CD4-positive, alpha-beta memory T cell (primary cell): ENCODE measurements at regions not wholly inside any gene's neighbourhood (a gene's known extent, or its start where the extent isn't known, plus 50 kb on each side); places are given as distances from the start of the nearest gene placed in this dataset.

Experiments used
- CTCF ChIA-PET: fragments of 350-600 bp; sonication (Branson Sonifier 250); formaldehyde crosslinking; loops from one replicate; lab custom pipeline; 2021; ENCODE audit warnings: inconsistent platforms; ENCODE audit not compliant: partially characterized antibody; lab: Charles Lee
- POLR2A ChIA-PET: fragments of 350-600 bp; sonication (Branson Sonifier 250); formaldehyde crosslinking; loops from one replicate; lab custom pipeline; 2021; ENCODE audit not compliant: partially characterized antibody; lab: Charles Lee
- DNase-seq, 5 donors: peaks; one replicate each; pipeline versions ENCODE4 v3.0.0 to v3.0.0-alpha.2; 2020 to 2022; ENCODE audit warnings: mixed read lengths in 1 of 5
- H3K27ac ChIP-seq: one replicate; pipeline ENCODE4 v1.7.0; 2013; ENCODE audit warnings: low read depth, low read length
- H3K27me3 ChIP-seq: 2 replicates; pipeline ENCODE4 v1.7.0; 2013; ENCODE audit warnings: mild to moderate bottlenecking, low read length, moderate library complexity; ENCODE audit not compliant: insufficient read depth
- H3K36me3 ChIP-seq: 2 replicates; pipeline ENCODE4 v1.7.0; 2013; ENCODE audit warnings: mild to moderate bottlenecking, low read length, moderate library complexity; ENCODE audit not compliant: insufficient read depth
- H3K4me1 ChIP-seq: 2 replicates; pipeline ENCODE4 v1.7.0; 2013; ENCODE audit warnings: mild to moderate bottlenecking, low read length, moderate library complexity; ENCODE audit not compliant: insufficient read depth
- H3K4me3 ChIP-seq, 2 donors: one replicate each; pipeline ENCODE4 v1.7.0; 2013; ENCODE audit warnings: low read length in 2 of 2, mild to moderate bottlenecking in 1 of 2
- H3K9me3 ChIP-seq, 2 donors: one replicate each; pipeline ENCODE4 v1.7.0; 2013; ENCODE audit warnings: low read length in 2 of 2, control low read depth in 1 of 2; ENCODE audit not compliant: control insufficient read depth in 1 of 2
- H3K27ac Mint-ChIP-seq, 7 donors: one replicate each; pipeline ENCODE4 v1.8.0; 2020 to 2021; ENCODE audit warnings: mixed read lengths in 7 of 7, mild to moderate bottlenecking in 6 of 7, inconsistent platforms in 3 of 7, moderate library complexity in 3 of 7
- H3K27me3 Mint-ChIP-seq, 2 donors: one replicate each; pipeline ENCODE4 v1.8.0; 2020 to 2021; ENCODE audit warnings: mixed read lengths in 2 of 2
- H3K36me3 Mint-ChIP-seq, 2 donors: one replicate each; pipeline ENCODE4 v1.8.0; 2020 to 2021; ENCODE audit warnings: mixed read lengths in 2 of 2, inconsistent platforms in 1 of 2, mild to moderate bottlenecking in 1 of 2
- H3K4me1 Mint-ChIP-seq, 4 donors: one replicate each; pipeline ENCODE4 v1.8.0; 2020 to 2021; ENCODE audit warnings: mixed read lengths in 4 of 4, mild to moderate bottlenecking in 1 of 4
- H3K4me3 Mint-ChIP-seq, 8 donors: one replicate each; pipeline ENCODE4 v1.8.0; 2020 to 2021; ENCODE audit warnings: mixed read lengths in 8 of 8, mild to moderate bottlenecking in 7 of 8, moderate library complexity in 6 of 8, inconsistent platforms in 3 of 8
- H3K9me3 Mint-ChIP-seq, 8 donors: one replicate each; pipeline ENCODE4 v1.8.0; 2020 to 2021; ENCODE audit warnings: mixed read lengths in 8 of 8, mild to moderate bottlenecking in 5 of 8, inconsistent platforms in 3 of 8, moderate library complexity in 1 of 8
- intact Hi-C: fragments of 100-400 bp; cut with micrococcal nuclease; formaldehyde crosslinking; loops from one replicate; pipeline ENCODE4 v1.15.1; 2023

DNA sequence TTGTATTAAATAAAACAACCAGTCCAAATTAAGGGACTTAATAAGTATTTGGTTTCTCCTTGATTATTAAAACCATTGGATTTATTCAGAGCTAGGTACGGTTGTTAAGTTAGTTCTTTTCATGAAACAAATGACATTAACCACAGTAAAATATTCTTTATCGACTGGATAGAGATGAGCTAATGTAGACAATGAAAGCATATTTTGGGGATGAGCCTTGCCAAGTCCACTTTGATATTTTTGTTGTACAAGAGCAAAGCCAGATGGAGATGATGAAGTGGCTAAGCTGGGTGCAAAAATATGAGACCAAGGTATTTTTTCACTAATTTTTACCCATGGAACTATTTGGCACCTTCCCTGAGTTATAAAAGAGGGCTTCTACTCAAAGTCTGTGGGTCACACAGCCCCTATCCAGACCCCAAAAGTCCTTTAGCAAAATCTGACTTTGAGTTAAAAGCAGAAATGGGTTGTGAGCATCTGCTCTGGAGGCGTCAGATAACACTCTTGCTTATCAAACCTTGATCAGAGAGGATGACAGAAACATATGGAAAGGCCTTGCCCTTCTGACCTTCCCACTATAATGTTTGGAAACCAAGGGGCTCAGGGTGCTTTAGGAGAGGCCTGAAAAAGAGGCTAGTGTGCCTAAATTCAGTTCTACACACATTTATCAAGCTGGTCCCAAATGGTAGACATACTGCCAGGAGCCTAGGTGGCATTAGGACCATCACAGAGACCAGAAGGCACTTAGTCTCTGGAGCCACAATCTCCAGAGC is 456.8 kb downstream of the MTX2 start:
- CTCF ChIA-PET, result interaction anchor here (0.9 to 1.5 kb wide), 2 partner anchors 9 to 75 kb away, joined by 3 to 4 read pairs; no protein-coding TSS in a partner anchor
- DNase-seq, result no peak
- H3K4me3 Mint-ChIP-seq, result no peak overlapping the region
- no peak overlapping the region for H3K27ac ChIP-seq
- peaks cover 6 to 7% of the 10 kb centered on the region in 2 donors for H3K27me3 Mint-ChIP-seq
- no peaks in the 10 kb centered on the region for H3K4me1 ChIP-seq
- POLR2A ChIA-PET, result no interaction called here
- H3K4me1 Mint-ChIP-seq, result no peaks in the 10 kb centered on the region
- H3K36me3 ChIP-seq, result no peaks in the 10 kb centered on the region
- H3K36me3 Mint-ChIP-seq, result no peaks in the 10 kb centered on the region
- no peaks in the 10 kb centered on the region for H3K9me3 ChIP-seq
- intact Hi-C loops, result no loop called here
- H3K4me3 ChIP-seq, result no peak overlapping the region
- no peaks in the 10 kb centered on the region for H3K27me3 ChIP-seq
- H3K27ac Mint-ChIP-seq, result no peak overlapping the region
- H3K9me3 Mint-ChIP-seq, result peaks cover 0 to 2% (median 0%) of the 10 kb centered on the region in 8 donors

DNA sequence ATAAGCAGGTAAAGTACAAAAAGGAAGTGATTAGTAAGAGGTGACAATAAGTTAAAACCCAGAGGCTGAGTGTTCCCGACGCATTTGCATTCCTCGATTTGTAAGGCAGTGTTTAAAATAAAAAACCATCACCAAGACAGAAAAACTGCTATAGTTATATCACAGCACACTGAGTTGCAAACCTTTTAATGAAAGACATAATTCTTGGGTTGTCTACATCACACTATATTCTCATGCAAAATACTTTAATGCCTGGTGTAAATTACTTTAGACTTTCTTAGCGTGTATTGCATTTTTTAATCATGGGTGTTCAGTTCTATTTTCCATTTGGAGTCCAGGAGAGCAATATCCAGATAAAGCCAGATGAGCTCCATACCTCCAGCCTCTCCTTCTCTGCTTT is 458.5 kb downstream of the MTX2 start:
- no peaks in the 10 kb centered on the region for H3K36me3 ChIP-seq
- Mint-ChIP-seq H3K4me3 (no peak overlapping the region), H3K27me3 (peaks cover 0 to 3% of the 10 kb centered on the region in 2 donors), H3K9me3 (peaks cover 0 to 2% (median 0%) of the 10 kb centered on the region in 8 donors), H3K36me3 (no peaks in the 10 kb centered on the region), H3K27ac (no peak overlapping the region), H3K4me1 (no peaks in the 10 kb centered on the region)
- H3K9me3 ChIP-seq, result no peaks in the 10 kb centered on the region
- DNase-seq, result no peak
- CTCF ChIA-PET, result no interaction called here
- no peak overlapping the region for H3K4me3 ChIP-seq
- intact Hi-C loops, result no loop called here
- POLR2A ChIA-PET, result no interaction called here
- no peaks in the 10 kb centered on the region for H3K27me3 ChIP-seq
- no peak overlapping the region for H3K27ac ChIP-seq
- no peaks in the 10 kb centered on the region for H3K4me1 ChIP-seq

DNA sequence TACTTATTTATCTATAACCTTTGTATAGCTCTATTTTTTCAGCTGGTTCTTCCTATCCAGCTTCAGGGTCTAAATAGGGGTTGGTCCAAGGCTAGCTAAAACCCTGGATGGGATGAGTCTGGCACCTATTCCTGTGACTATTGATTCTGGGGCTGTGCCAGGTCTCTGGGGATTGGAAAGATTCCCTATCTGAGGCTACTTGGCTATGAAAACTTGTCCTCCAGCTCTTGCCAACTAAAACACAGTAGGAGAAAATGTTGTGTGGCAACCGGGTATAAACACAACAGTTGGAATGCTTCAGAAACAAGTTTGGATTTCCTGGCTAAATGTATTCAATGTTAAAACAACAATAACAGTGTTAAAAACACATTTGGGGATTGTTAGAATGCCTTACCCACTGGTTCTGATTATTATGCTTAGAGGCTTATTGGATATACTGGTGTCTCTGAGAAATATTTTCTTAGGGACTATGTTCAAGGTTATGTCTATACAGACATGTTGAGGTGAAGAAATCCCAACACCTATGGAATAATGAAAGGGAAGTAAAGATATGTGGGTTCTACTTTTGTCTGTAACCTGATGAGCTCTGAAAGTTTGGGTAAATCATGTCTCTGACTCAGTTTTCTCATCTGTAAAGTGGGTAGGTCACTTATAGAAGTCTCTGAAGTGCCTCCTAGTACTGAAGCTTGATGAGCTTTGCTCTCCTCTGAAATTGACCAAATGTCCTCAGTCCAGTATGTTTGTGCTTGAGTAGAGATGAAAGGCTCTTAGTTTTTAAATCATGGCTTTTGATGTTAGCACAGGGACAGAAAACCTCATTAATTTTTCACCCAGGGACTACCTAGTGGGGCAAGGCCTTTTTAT is 460.7 kb downstream of the MTX2 start:
- no peak for DNase-seq
- no peak overlapping the region for H3K4me3 Mint-ChIP-seq
- H3K4me1 Mint-ChIP-seq, result no peaks in the 10 kb centered on the region
- ChIA-PET POLR2A (no interaction called here), CTCF (no interaction called here)
- peaks cover 1 to 4% of the 10 kb centered on the region in 2 donors for H3K27me3 Mint-ChIP-seq
- peaks cover 0 to 2% (median 0%) of the 10 kb centered on the region in 8 donors for H3K9me3 Mint-ChIP-seq
- H3K27ac Mint-ChIP-seq, result no peak overlapping the region
- Histone ChIP-seq H3K27ac (no peak overlapping the region), H3K4me3 (no peak overlapping the region), H3K4me1 (no peaks in the 10 kb centered on the region), H3K9me3 (no peaks in the 10 kb centered on the region), H3K27me3 (no peaks in the 10 kb centered on the region), H3K36me3 (no peaks in the 10 kb centered on the region)
- intact Hi-C loops, result no loop called here
- no peaks in the 10 kb centered on the region for H3K36me3 Mint-ChIP-seq

DNA sequence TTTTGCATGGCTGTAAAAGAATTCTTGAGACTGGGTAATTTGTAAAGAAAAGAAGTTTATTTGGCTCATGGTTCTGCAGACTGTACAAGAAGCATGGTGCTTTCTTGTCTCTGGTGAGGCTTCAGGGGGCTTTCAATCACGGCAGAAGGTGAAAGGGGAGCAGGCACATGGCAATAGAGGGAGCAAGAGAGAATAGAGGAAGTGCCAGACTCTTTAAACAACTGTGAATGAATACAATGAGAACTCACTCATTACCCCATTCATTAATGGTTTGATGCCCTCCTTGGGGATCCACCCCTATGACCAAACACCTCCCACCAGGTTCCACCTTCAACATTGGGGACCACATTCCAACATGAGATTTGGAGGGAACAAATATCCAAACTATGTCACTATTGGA is 463.5 kb downstream of the MTX2 start:
- H3K9me3 ChIP-seq, result no peaks in the 10 kb centered on the region
- Mint-ChIP-seq H3K27ac (no peak overlapping the region), H3K4me1 (no peaks in the 10 kb centered on the region), H3K4me3 (no peak overlapping the region), H3K27me3 (peaks cover 3 to 4% of the 10 kb centered on the region in 2 donors), H3K36me3 (no peaks in the 10 kb centered on the region), H3K9me3 (no peaks in the 10 kb centered on the region)
- CTCF ChIA-PET, result no interaction called here
- no peak overlapping the region for H3K4me3 ChIP-seq
- H3K4me1 ChIP-seq, result no peaks in the 10 kb centered on the region
- H3K27me3 ChIP-seq, result no peaks in the 10 kb centered on the region
- intact Hi-C loops, result no loop called here
- no peak overlapping the region for H3K27ac ChIP-seq
- no peak for DNase-seq
- H3K36me3 ChIP-seq, result no peaks in the 10 kb centered on the region
- POLR2A ChIA-PET, result no interaction called here

DNA sequence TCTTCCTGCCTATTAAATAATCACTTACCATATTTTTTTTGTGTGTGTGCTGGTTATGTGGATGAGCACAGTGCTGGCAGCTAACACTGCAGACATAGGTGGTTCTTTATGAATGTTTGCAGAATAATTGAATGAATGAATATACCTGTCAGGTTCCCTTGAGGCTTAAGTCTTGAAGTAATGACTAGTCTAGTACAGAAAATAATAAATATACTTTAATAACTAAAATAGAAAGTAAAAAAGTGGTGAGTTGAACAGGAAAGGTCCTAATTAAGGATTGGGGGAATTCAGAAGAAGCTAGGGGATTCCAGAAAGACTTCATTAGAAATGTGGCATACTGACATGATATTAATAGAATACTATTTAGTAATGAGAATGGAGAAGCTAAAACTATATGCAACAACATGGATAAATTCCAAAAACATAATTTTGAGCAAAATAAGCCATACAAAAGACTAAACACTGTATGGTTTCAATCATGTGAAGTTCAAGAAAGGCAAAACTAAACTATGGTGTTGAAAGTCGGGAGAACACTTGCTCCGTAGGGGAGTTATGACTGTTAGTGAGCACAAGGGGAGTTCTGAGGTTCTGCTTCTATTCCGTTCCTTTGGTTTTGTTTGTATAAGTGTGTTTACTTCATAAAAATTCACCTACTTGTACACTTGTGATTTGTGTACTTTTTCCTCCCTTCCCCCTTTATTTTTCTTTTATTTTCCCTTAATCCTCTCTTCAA is 464.6 kb downstream of the MTX2 start:
- Histone ChIP-seq H3K36me3 (no peaks in the 10 kb centered on the region), H3K27me3 (no peaks in the 10 kb centered on the region), H3K9me3 (no peaks in the 10 kb centered on the region), H3K4me3 (no peak overlapping the region), H3K27ac (no peak overlapping the region), H3K4me1 (no peaks in the 10 kb centered on the region)
- ChIA-PET CTCF (no interaction called here), POLR2A (no interaction called here)
- Mint-ChIP-seq H3K27me3 (peaks cover 5 to 8% of the 10 kb centered on the region in 2 donors), H3K27ac (no peak overlapping the region), H3K4me1 (no peaks in the 10 kb centered on the region), H3K9me3 (no peaks in the 10 kb centered on the region), H3K36me3 (no peaks in the 10 kb centered on the region), H3K4me3 (no peak overlapping the region)
- no peak for DNase-seq
- intact Hi-C loops, result no loop called here

DNA sequence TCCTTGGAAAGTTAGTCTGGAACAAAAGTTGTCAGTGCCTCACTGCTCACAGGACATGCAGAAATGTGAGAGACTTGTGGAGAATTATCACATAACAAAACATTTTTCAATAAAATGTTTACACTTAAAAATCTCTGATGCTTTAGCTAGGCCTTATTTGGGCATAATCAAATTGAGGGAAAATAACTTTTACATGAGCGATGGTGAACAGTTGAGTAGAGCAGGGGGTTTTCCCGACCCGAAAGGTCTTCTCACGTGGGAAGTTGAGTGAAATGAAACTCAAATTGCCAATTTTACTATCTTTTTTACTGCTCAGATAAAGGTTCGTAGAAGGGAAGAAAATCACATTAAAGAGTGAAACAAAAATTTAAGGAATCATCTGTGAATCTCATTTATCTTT is 465.6 kb downstream of the MTX2 start:
- Mint-ChIP-seq H3K36me3 (no peaks in the 10 kb centered on the region), H3K27me3 (peaks cover 4 to 8% of the 10 kb centered on the region in 2 donors), H3K4me1 (no peaks in the 10 kb centered on the region), H3K4me3 (no peak overlapping the region), H3K27ac (no peak overlapping the region), H3K9me3 (no peaks in the 10 kb centered on the region)
- Histone ChIP-seq H3K4me1 (no peaks in the 10 kb centered on the region), H3K9me3 (no peaks in the 10 kb centered on the region), H3K27me3 (no peaks in the 10 kb centered on the region), H3K36me3 (no peaks in the 10 kb centered on the region), H3K27ac (no peak overlapping the region), H3K4me3 (no peak overlapping the region)
- ChIA-PET CTCF (interaction anchor here (1.9 kb wide), 1 partner anchor 9 kb away, joined by 4 read pairs; no protein-coding TSS in a partner anchor), POLR2A (no interaction called here)
- DNase-seq, result no peak
- intact Hi-C loops, result no loop called here

DNA sequence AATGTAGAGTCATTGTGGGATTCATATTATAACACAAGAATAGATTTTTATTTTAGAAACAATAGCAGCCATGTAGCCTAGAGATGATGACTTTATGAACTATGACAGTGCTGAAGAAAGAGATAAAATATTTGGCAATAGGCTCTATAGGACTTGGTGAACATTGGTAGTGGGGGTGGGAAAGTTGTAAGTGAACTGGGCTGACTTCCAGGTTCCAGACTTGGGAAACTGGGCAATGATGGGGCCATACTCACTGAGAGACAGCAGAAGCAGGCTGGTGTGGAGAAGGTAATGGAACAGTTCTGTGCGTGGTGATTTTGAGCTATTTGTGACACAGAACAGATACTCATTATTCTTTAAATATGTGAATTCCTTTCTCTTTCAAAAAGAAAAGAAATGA is 470.3 kb upstream of the HNRNPA3 start:
- ChIA-PET POLR2A (no interaction called here), CTCF (interaction anchor here (0.6 kb wide), 1 partner anchor 745 kb away, joined by 3 read pairs; no protein-coding TSS in a partner anchor)
- H3K36me3 Mint-ChIP-seq, result no peaks in the 10 kb centered on the region
- Histone ChIP-seq H3K9me3 (no peaks in the 10 kb centered on the region), H3K4me1 (no peaks in the 10 kb centered on the region), H3K4me3 (no peak overlapping the region), H3K36me3 (no peaks in the 10 kb centered on the region), H3K27me3 (no peaks in the 10 kb centered on the region), H3K27ac (no peak overlapping the region)
- H3K9me3 Mint-ChIP-seq, result no peaks in the 10 kb centered on the region
- H3K27ac Mint-ChIP-seq, result no peak overlapping the region
- peaks cover 7 to 18% of the 10 kb centered on the region in 2 donors for H3K27me3 Mint-ChIP-seq
- intact Hi-C loops, result no loop called here
- H3K4me3 Mint-ChIP-seq, result no peak overlapping the region
- DNase-seq, result no peak
- H3K4me1 Mint-ChIP-seq, result peaks cover 0 to 3% (median 1%) of the 10 kb centered on the region in 4 donors
